ENCODE measurements at regions not wholly inside any gene's neighbourhood (a gene's known extent, or its start where the extent isn't known, plus 50 kb on each side); places are given as distances from the start of the nearest gene placed in this dataset.
"Not testable (repeated sequence)": the region's sequence is repeated elsewhere in the genome, so short reads cannot be mapped to it uniquely, and the experiment has no call there.

GRCh38 chr16:51261919-51262318, 110.8 kb upstream of the SALL1 start:
- Mint-ChIP-seq H3K9me3 (peaks cover 0 to 26% (median under 1%) of the 10 kb centered on the region in 6 donors), H3K27me3 (ENCODE audit: low read depth in 3 of 3) (peaks cover 0 to 2% (median 0%) of the 10 kb centered on the region in 3 donors), H3K4me3 (no peak overlapping the region), H3K4me1 (no peaks in the 10 kb centered on the region), H3K36me3 (no peaks in the 10 kb centered on the region), H3K27ac (no peak overlapping the region)
- no peak for DNase-seq

- Mint-ChIP-seq H3K27ac (no peak overlapping the region), H3K4me3 (no peak overlapping the region), H3K4me1 (no peaks in the 10 kb centered on the region), H3K9me3 (peaks cover 0 to 24% (median 7%) of the 10 kb centered on the region in 6 donors), H3K27me3 (ENCODE audit: low read depth in 3 of 3) (peaks cover 0 to 2% (median 0%) of the 10 kb centered on the region in 3 donors), H3K36me3 (no peaks in the 10 kb centered on the region)
- no peak for DNase-seq
These were observed 104.4 kb upstream of the SALL1 start for GRCh38 chr16:51255349-51255972.

- DNase-seq; H3K36me3 Mint-ChIP-seq; H3K4me3 Mint-ChIP-seq; H3K27ac Mint-ChIP-seq; H3K4me1 Mint-ChIP-seq; H3K27me3 Mint-ChIP-seq (ENCODE audit: low read depth in 3 of 3): not testable (repeated sequence)
- peaks cover 0 to 24% (median 7%) of the 10 kb centered on the region in 6 donors for H3K9me3 Mint-ChIP-seq
These were observed 103.3 kb upstream of the SALL1 start for GRCh38 chr16:51254390-51254789.

GRCh38 chr16:51248217-51248616, 97.1 kb upstream of the SALL1 start:
- Mint-ChIP-seq H3K27me3 (ENCODE audit: low read depth in 3 of 3) (peaks cover 0 to 2% (median 0%) of the 10 kb centered on the region in 3 donors), H3K36me3 (no peaks in the 10 kb centered on the region), H3K27ac (no peak overlapping the region), H3K9me3 (peaks cover 0 to 12% (median 4%) of the 10 kb centered on the region in 6 donors), H3K4me3 (no peak overlapping the region), H3K4me1 (no peaks in the 10 kb centered on the region)
- no peak for DNase-seq

- peaks cover 0 to 15% (median 6%) of the 10 kb centered on the region in 6 donors for H3K9me3 Mint-ChIP-seq
- peaks cover 0 to 2% (median 0%) of the 10 kb centered on the region in 3 donors for H3K27me3 Mint-ChIP-seq (ENCODE audit: low read depth in 3 of 3)
- no peak overlapping the region for H3K4me3 Mint-ChIP-seq
- H3K4me1 Mint-ChIP-seq, result no peaks in the 10 kb centered on the region
- no peaks in the 10 kb centered on the region for H3K36me3 Mint-ChIP-seq
- DNase-seq, result no peak
- H3K27ac Mint-ChIP-seq, result no peak overlapping the region
These were observed 94.6 kb upstream of the SALL1 start for GRCh38 chr16:51245658-51245995.

- Mint-ChIP-seq H3K27me3 (ENCODE audit: low read depth in 3 of 3) (peaks cover 0 to 2% (median 0%) of the 10 kb centered on the region in 3 donors), H3K4me1 (no peaks in the 10 kb centered on the region), H3K9me3 (peaks cover 0 to 16% (median 7%) of the 10 kb centered on the region in 6 donors), H3K36me3 (no peaks in the 10 kb centered on the region), H3K4me3 (no peak overlapping the region), H3K27ac (no peak overlapping the region)
- DNase-seq, result no peak
These were observed 94.0 kb upstream of the SALL1 start for GRCh38 chr16:51244887-51245657.

- H3K4me3 Mint-ChIP-seq, result no peak overlapping the region
- DNase-seq, result no peak
- H3K36me3 Mint-ChIP-seq, result no peaks in the 10 kb centered on the region
- peaks cover 0 to 26% (median 9%) of the 10 kb centered on the region in 6 donors for H3K9me3 Mint-ChIP-seq
- H3K27me3 Mint-ChIP-seq (ENCODE audit: low read depth in 3 of 3), result peaks cover 0 to 5% (median 3%) of the 10 kb centered on the region in 3 donors
- H3K27ac Mint-ChIP-seq, result no peak overlapping the region
- no peaks in the 10 kb centered on the region for H3K4me1 Mint-ChIP-seq
These were observed 92.9 kb upstream of the SALL1 start for GRCh38 chr16:51243936-51244436.

GRCh38 chr16:51242296-51242994, 91.4 kb upstream of the SALL1 start:
- H3K36me3 Mint-ChIP-seq, result no peaks in the 10 kb centered on the region
- peaks cover 0 to 26% (median 8%) of the 10 kb centered on the region in 6 donors for H3K9me3 Mint-ChIP-seq
- peaks cover 0 to 5% (median 2%) of the 10 kb centered on the region in 3 donors for H3K27me3 Mint-ChIP-seq (ENCODE audit: low read depth in 3 of 3)
- H3K27ac Mint-ChIP-seq, result no peak overlapping the region
- DNase-seq, result no peak
- no peak overlapping the region for H3K4me3 Mint-ChIP-seq
- H3K4me1 Mint-ChIP-seq, result no peaks in the 10 kb centered on the region

- no peak overlapping the region for H3K27ac Mint-ChIP-seq
- no peaks in the 10 kb centered on the region for H3K4me1 Mint-ChIP-seq
- H3K36me3 Mint-ChIP-seq, result no peaks in the 10 kb centered on the region
- H3K9me3 Mint-ChIP-seq, result peaks cover 0 to 21% (median 7%) of the 10 kb centered on the region in 6 donors
- H3K4me3 Mint-ChIP-seq, result no peak overlapping the region
- peaks cover 2 to 7% (median 6%) of the 10 kb centered on the region in 3 donors for H3K27me3 Mint-ChIP-seq (ENCODE audit: low read depth in 3 of 3)
- DNase-seq, result no peak
These were observed 88.1 kb upstream of the SALL1 start for GRCh38 chr16:51239196-51239595.

GRCh38 chr16:51237861-51238378, 86.8 kb upstream of the SALL1 start:
- Mint-ChIP-seq H3K4me1 (no peaks in the 10 kb centered on the region), H3K36me3 (no peaks in the 10 kb centered on the region), H3K4me3 (no peak overlapping the region), H3K9me3 (peaks cover 0 to 21% (median 7%) of the 10 kb centered on the region in 6 donors), H3K27ac (no peak overlapping the region), H3K27me3 (ENCODE audit: low read depth in 3 of 3) (peaks cover 2 to 7% (median 6%) of the 10 kb centered on the region in 3 donors)
- DNase-seq, result no peak

GRCh38 chr16:51237207-51237606, 86.1 kb upstream of the SALL1 start:
- no peak overlapping the region for H3K27ac Mint-ChIP-seq
- H3K4me1 Mint-ChIP-seq, result no peaks in the 10 kb centered on the region
- H3K9me3 Mint-ChIP-seq, result peaks cover 0 to 21% (median 5%) of the 10 kb centered on the region in 6 donors
- no peak for DNase-seq
- H3K36me3 Mint-ChIP-seq, result no peaks in the 10 kb centered on the region
- peaks cover 2 to 7% (median 6%) of the 10 kb centered on the region in 3 donors for H3K27me3 Mint-ChIP-seq (ENCODE audit: low read depth in 3 of 3)
- no peak overlapping the region for H3K4me3 Mint-ChIP-seq

GRCh38 chr16:51236583-51236982, 85.5 kb upstream of the SALL1 start:
- Mint-ChIP-seq H3K27ac (no peak overlapping the region), H3K36me3 (no peaks in the 10 kb centered on the region), H3K4me3 (no peak overlapping the region), H3K9me3 (peaks cover 0 to 21% (median 3%) of the 10 kb centered on the region in 6 donors), H3K27me3 (ENCODE audit: low read depth in 3 of 3) (peaks cover 2 to 7% (median 6%) of the 10 kb centered on the region in 3 donors), H3K4me1 (no peaks in the 10 kb centered on the region)
- DNase-seq, result no peak

GRCh38 chr16:51231702-51232101, 80.6 kb upstream of the SALL1 start:
- Mint-ChIP-seq H3K36me3 (no peaks in the 10 kb centered on the region), H3K4me1 (no peaks in the 10 kb centered on the region), H3K27ac (no peak overlapping the region), H3K27me3 (ENCODE audit: low read depth in 3 of 3) (peaks cover 2 to 6% (median 4%) of the 10 kb centered on the region in 3 donors), H3K4me3 (no peak overlapping the region), H3K9me3 (peaks cover 0 to 1% (median 0%) of the 10 kb centered on the region in 6 donors)
- DNase-seq, result no peak

GRCh38 chr16:51230035-51230434, 79.0 kb upstream of the SALL1 start:
- not testable (repeated sequence) for H3K36me3 Mint-ChIP-seq; H3K4me3 Mint-ChIP-seq; H3K4me1 Mint-ChIP-seq; H3K27me3 Mint-ChIP-seq (ENCODE audit: low read depth in 3 of 3); H3K27ac Mint-ChIP-seq; H3K9me3 Mint-ChIP-seq; DNase-seq

Measured in immature natural killer cell (primary cell).